Esophagus squamous epithelium (tissue), 5 donors: ENCODE measurements at regions not wholly inside any gene's neighbourhood (a gene's known extent, or its start where the extent isn't known, plus 50 kb on each side); places are given as distances from the start of the nearest gene placed in this dataset.

Experiments used
- DNase-seq: peaks from one replicate; lab custom pipeline; 2025; lab: John Stamatoyannopoulos, UW
- H3K27ac ChIP-seq, 4 donors: fragments of 200-600 bp; sonication (generic); one replicate each; pipeline ENCODE4 v1.5.1; 2016 to 2019; ENCODE audit warnings: mild to moderate bottlenecking in 1 of 4
- H3K27me3 ChIP-seq, 4 donors: fragments of 200-600 bp; sonication (generic); 1 replicate in 3 of 4; 2 replicates in 1 of 4; pipeline versions ENCODE4 v1.5.1 to v1.6.0; 2017 to 2021; ENCODE audit warnings: antibody characterized with exemption in 1 of 4
- H3K36me3 ChIP-seq, 3 donors: fragments of 200-600 bp; sonication (generic); one replicate each; pipeline ENCODE4 v1.5.1; 2016 to 2019
- H3K4me1 ChIP-seq, 3 donors: fragments of 200-600 bp; sonication (generic); one replicate each; pipeline ENCODE4 v1.5.1; 2017 to 2019
- H3K4me3 ChIP-seq, 4 donors: fragments of 200-600 bp; sonication (generic); 1 replicate in 3 of 4; 2 replicates in 1 of 4; pipeline ENCODE4 v1.5.1; 2016 to 2019; ENCODE audit warnings: mild to moderate bottlenecking in 2 of 4, moderate library complexity in 1 of 4
- H3K9me3 ChIP-seq, 3 donors: fragments of 200-600 bp; sonication (generic); one replicate each; pipeline ENCODE4 v1.5.1; 2016 to 2019
- POLR2A ChIP-seq, 4 donors: fragments of 450-650 bp; IDR thresholded peaks; one replicate each; pipeline ENCODE4 v1.6.1; 2017; ENCODE audit warnings: antibody characterized with exemption in 4 of 4, mild to moderate bottlenecking in 4 of 4, moderate library complexity in 3 of 4
- WGBS, 2 donors: methylation state at CpG; one replicate each; pipeline ENCODE4 v1.1.5; 2018; 5-methylcytosine and 5-hydroxymethylcytosine counted together
- intact Hi-C: fragments of 100-400 bp; cut with DNase I; formaldehyde crosslinking; loops from one replicate; pipeline ENCODE4 v1.15.0; 2022
- small RNA-seq, 4 donors: library from RNA; depleted of rRNA; stranded (forward); fragments of <200 nt; gene quantifications; one replicate each; pipeline ENCODE3, GENCODE V24; 2016
- TF ChIP-seq, protein P1 (sequence below), 6 experiments: fragments of 450-650 bp in 4 of 6; fragments of 200-600 bp in 2 of 6; sonication (generic) in 2 of 6; IDR thresholded peaks; one replicate each; pipeline ENCODE4 v1.5.1; 2016 to 2019; ENCODE audit warnings: antibody characterized with exemption in 6 of 6, mild to moderate bottlenecking in 4 of 6, moderate library complexity in 4 of 6
- donor health status: DM: yes; HTN: yes; CAD: no.

DNA sequence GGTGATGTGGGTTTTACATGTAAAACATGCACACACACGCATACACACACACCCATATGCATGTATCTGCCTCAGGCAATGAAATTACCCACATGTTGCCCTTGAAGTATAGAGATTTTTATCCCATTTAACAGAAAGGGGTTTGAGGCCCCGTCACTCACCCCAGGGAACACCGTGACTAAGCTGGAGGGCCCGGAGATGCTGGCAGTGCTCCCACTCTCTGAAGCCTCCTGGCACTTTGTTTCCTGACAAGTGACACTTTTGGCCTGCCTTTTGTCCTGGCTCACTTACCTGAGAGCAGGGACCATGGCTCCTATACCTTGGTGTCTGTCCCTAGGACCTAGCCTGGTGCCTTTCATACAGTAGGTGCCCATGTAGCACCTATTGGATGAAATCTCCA, 50.0 kb upstream of the TNRC6C start:
- H3K36me3 ChIP-seq = no peaks in the 10 kb centered on the region
- WGBS, 2 donors = 59 to 63% methylated on average over 4 of the region's 4 CpGs

More for the DNA sequence above, 50.0 kb upstream of the TNRC6C start:
- Histone ChIP-seq H3K4me1 (no peaks in the 10 kb centered on the region), H3K27ac (no peak overlapping the region), H3K9me3 (no peaks in the 10 kb centered on the region), H3K27me3 (peaks cover 0 to 84% (median 0%) of the 10 kb centered on the region in 4 donors), H3K4me3 (no peak overlapping the region)
- DNase-seq = no peak
- intact Hi-C loops = no loop called here
- no peak for TF ChIP-seq POLR2A (IDR thresholded peaks at IDR 0.05)
- TF ChIP-seq, protein P1, sequence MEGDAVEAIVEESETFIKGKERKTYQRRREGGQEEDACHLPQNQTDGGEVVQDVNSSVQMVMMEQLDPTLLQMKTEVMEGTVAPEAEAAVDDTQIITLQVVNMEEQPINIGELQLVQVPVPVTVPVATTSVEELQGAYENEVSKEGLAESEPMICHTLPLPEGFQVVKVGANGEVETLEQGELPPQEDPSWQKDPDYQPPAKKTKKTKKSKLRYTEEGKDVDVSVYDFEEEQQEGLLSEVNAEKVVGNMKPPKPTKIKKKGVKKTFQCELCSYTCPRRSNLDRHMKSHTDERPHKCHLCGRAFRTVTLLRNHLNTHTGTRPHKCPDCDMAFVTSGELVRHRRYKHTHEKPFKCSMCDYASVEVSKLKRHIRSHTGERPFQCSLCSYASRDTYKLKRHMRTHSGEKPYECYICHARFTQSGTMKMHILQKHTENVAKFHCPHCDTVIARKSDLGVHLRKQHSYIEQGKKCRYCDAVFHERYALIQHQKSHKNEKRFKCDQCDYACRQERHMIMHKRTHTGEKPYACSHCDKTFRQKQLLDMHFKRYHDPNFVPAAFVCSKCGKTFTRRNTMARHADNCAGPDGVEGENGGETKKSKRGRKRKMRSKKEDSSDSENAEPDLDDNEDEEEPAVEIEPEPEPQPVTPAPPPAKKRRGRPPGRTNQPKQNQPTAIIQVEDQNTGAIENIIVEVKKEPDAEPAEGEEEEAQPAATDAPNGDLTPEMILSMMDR (IDR thresholded peaks at IDR 0.05) = no peak

Small RNAs in the stretch of these regions (small RNA-seq; reads per million reads assigned to genes)
- gene MIR4316 = 0 reads per million in 4 donors
- 0 reads per million in 4 donors for gene RF00019
